ENCODE measurements at regions not wholly inside any gene's neighbourhood (a gene's known extent, or its start where the extent isn't known, plus 50 kb on each side); places are given as distances from the start of the nearest gene placed in this dataset.

DNA sequence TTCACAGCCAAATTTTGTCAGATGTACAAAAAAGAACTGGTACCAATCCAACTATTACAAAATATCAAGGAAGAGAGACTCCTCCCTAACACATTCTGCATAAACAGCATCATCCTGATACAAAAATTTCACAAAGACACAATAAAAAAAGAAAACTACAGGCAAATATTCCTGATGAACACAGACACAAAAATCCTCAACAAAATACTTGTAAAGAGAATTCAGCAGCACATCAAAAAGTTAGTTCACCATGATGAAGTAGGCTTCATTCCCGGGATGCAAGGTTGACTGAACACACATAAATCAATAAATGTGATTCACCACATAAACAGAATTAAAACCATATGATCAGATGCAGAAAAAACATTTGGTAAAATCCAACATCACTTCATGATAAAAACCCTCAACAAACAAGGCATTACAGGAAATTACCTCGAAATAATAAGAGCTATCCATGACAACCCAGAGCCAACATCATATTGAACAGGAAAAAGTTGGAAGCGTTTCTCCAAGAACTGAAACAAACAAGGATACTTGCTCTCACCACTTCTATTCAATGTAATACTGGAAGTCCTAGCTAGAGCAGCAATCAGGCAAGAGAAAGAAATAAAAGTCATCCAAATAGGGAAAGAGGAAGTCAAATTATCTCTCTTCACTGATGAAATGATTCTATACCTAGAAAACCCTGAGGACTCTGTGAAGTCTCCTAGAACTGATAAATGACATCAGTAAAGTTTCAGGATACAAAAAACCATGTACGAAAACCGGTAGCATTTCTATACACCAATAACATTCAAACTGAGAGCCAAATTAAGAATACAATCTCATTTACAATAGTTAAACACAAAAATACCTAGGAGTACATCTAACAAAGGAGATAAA lies 223.1 kb downstream of the REEP3 start:
- TF ChIP-seq, protein P1, sequence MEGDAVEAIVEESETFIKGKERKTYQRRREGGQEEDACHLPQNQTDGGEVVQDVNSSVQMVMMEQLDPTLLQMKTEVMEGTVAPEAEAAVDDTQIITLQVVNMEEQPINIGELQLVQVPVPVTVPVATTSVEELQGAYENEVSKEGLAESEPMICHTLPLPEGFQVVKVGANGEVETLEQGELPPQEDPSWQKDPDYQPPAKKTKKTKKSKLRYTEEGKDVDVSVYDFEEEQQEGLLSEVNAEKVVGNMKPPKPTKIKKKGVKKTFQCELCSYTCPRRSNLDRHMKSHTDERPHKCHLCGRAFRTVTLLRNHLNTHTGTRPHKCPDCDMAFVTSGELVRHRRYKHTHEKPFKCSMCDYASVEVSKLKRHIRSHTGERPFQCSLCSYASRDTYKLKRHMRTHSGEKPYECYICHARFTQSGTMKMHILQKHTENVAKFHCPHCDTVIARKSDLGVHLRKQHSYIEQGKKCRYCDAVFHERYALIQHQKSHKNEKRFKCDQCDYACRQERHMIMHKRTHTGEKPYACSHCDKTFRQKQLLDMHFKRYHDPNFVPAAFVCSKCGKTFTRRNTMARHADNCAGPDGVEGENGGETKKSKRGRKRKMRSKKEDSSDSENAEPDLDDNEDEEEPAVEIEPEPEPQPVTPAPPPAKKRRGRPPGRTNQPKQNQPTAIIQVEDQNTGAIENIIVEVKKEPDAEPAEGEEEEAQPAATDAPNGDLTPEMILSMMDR (IDR thresholded peaks at IDR 0.05) = no peak
- TF ChIP-seq POLR2A (IDR thresholded peaks at IDR 0.05) (no peak), POLR2AphosphoS5 (IDR thresholded peaks at IDR 0.05) (no peak)
